D341Med (cell line): ENCODE measurements at regions not wholly inside any gene's neighbourhood (a gene's known extent, or its start where the extent isn't known, plus 50 kb on each side); places are given as distances from the start of the nearest gene placed in this dataset.
"Not testable (repeated sequence)": the region's sequence is repeated elsewhere in the genome, so short reads cannot be mapped to it uniquely, and the experiment has no call there.

Experiments used
- DNase-seq: peaks from one replicate; pipeline ENCODE4 v3.0.0; 2012; ENCODE audit warnings: low spot score

- DNase-seq, result no peak
Measured at GRCh38 chr3:116512281-116512680, 67.0 kb upstream of the LSAMP start.

GRCh38 chr3:116512931-116513330 is 67.6 kb upstream of the LSAMP start:
- no peak for DNase-seq

GRCh38 chr3:116515973-116516372 is 70.7 kb upstream of the LSAMP start:
- no peak for DNase-seq

- no peak for DNase-seq
Measured at GRCh38 chr3:116517308-116517707, 72.0 kb upstream of the LSAMP start.

- not testable (repeated sequence) for DNase-seq
Measured at GRCh38 chr3:116519101-116519500, 73.8 kb upstream of the LSAMP start.

GRCh38 chr3:116519823-116520222 is 74.5 kb upstream of the LSAMP start:
- DNase-seq, result not testable (repeated sequence)

- DNase-seq, result no peak
Measured at GRCh38 chr3:116524453-116525210, 79.3 kb upstream of the LSAMP start.

- no peak for DNase-seq
Measured at GRCh38 chr3:116552246-116552645, 107.0 kb upstream of the LSAMP start.

- no peak for DNase-seq
Measured at GRCh38 chr3:116553355-116553754, 108.1 kb upstream of the LSAMP start.

- no peak for DNase-seq
Measured at GRCh38 chr3:116561529-116561928, 116.2 kb upstream of the LSAMP start.

GRCh38 chr3:116563351-116563750 is 118.1 kb upstream of the LSAMP start:
- DNase-seq, result no peak

- no peak for DNase-seq
Measured at GRCh38 chr3:116566478-116566960, 121.2 kb upstream of the LSAMP start.

GRCh38 chr3:116569611-116570010 is 124.3 kb upstream of the LSAMP start:
- DNase-seq, result no peak

- DNase-seq, result no peak
Measured at GRCh38 chr3:116579840-116580239, 129.7 kb upstream of the TUSC7 start.

GRCh38 chr3:116586285-116586944 is 123.2 kb upstream of the TUSC7 start:
- no peak for DNase-seq

GRCh38 chr3:116591236-116591635 is 118.3 kb upstream of the TUSC7 start:
- no peak for DNase-seq

GRCh38 chr3:116601206-116601605 is 108.4 kb upstream of the TUSC7 start:
- DNase-seq, result no peak

- no peak for DNase-seq
Measured at GRCh38 chr3:116607205-116607604, 102.4 kb upstream of the TUSC7 start.

- no peak for DNase-seq
Measured at GRCh38 chr3:116610124-116610523, 99.5 kb upstream of the TUSC7 start.

- DNase-seq, result peak; percentile 28
Measured at GRCh38 chr3:116614795-116615362, 94.7 kb upstream of the TUSC7 start.

- no peak for DNase-seq
Measured at GRCh38 chr3:116618138-116618537, 91.4 kb upstream of the TUSC7 start.

GRCh38 chr3:116618930-116619329 is 90.6 kb upstream of the TUSC7 start:
- no peak for DNase-seq

- no peak for DNase-seq
Measured at GRCh38 chr3:116630494-116630893, 79.1 kb upstream of the TUSC7 start.
